NCI-H1930 (cell line): ENCODE measurements at regions not wholly inside any gene's neighbourhood (a gene's known extent, or its start where the extent isn't known, plus 50 kb on each side); places are given as distances from the start of the nearest gene placed in this dataset.

Source experiments
- DNase-seq, 2 experiments: peaks; one replicate each; lab custom pipeline; 2025; lab: John Stamatoyannopoulos, UW

GRCh38 chr5:174191076-174191475, 145.6 kb downstream of the NSG2 start:
- DNase-seq: no peak

GRCh38 chr5:174191850-174192655, 146.5 kb downstream of the NSG2 start:
- no peak for DNase-seq

- no peak for DNase-seq
Measured at GRCh38 chr5:174192901-174193300, 147.4 kb downstream of the NSG2 start.

GRCh38 chr5:174195517-174195916, 150.0 kb downstream of the NSG2 start:
- DNase-seq: no peak

GRCh38 chr5:174197929-174198328, 152.4 kb downstream of the NSG2 start:
- DNase-seq: no peak

GRCh38 chr5:174198541-174198940, 153.0 kb downstream of the NSG2 start:
- no peak for DNase-seq

- no peak for DNase-seq
Measured at GRCh38 chr5:174202996-174203395, 157.5 kb downstream of the NSG2 start.

GRCh38 chr5:174204535-174205313, 159.2 kb downstream of the NSG2 start:
- DNase-seq: no peak

GRCh38 chr5:174205939-174206338, 160.4 kb downstream of the NSG2 start:
- no peak for DNase-seq

- no peak for DNase-seq
Measured at GRCh38 chr5:174210596-174211276, 165.2 kb downstream of the NSG2 start.

- DNase-seq: no peak
Measured at GRCh38 chr5:174211277-174211626, 165.7 kb downstream of the NSG2 start.

GRCh38 chr5:174217527-174217926, 172.0 kb downstream of the NSG2 start:
- DNase-seq: no peak

GRCh38 chr5:174218162-174218561, 172.7 kb downstream of the NSG2 start:
- no peak for DNase-seq

GRCh38 chr5:174220417-174220816, 174.9 kb downstream of the NSG2 start:
- no peak for DNase-seq

GRCh38 chr5:174221436-174221835, 175.9 kb downstream of the NSG2 start:
- no peak for DNase-seq

GRCh38 chr5:174221946-174222345, 176.4 kb downstream of the NSG2 start:
- no peak for DNase-seq

GRCh38 chr5:174222891-174223290, 177.4 kb downstream of the NSG2 start:
- no peak for DNase-seq

- DNase-seq: no peak
Measured at GRCh38 chr5:174223355-174223754, 177.8 kb downstream of the NSG2 start.

GRCh38 chr5:174229068-174229467, 183.6 kb downstream of the NSG2 start:
- DNase-seq: no peak

- DNase-seq: no peak
Measured at GRCh38 chr5:174229514-174230370, 184.2 kb downstream of the NSG2 start.

- no peak for DNase-seq
Measured at GRCh38 chr5:174231956-174232487, 186.5 kb downstream of the NSG2 start.

- no peak for DNase-seq
Measured at GRCh38 chr5:174234388-174234787, 188.9 kb downstream of the NSG2 start.
